MM.1S (cell line): ENCODE measurements at regions not wholly inside any gene's neighbourhood (a gene's known extent, or its start where the extent isn't known, plus 50 kb on each side); places are given as distances from the start of the nearest gene placed in this dataset.

ENCODE experiments used
- DNase-seq: peaks from one replicate; pipeline ENCODE4 v3.0.0-alpha.2; 2015
- H2AFZ ChIP-seq: fragments of 300-600 bp; sonication (generic); 2 replicates; pipeline ENCODE4 v1.6.0; 2016; ENCODE audit warnings: antibody characterized with exemption, low read length
- H3F3A ChIP-seq: fragments of 300-600 bp; sonication (generic); 2 replicates; pipeline ENCODE4 v1.6.1; 2016; ENCODE audit warnings: mild to moderate bottlenecking, antibody characterized with exemption, low read length, moderate library complexity, mixed read lengths; ENCODE audit not compliant: insufficient read depth
- H3K27ac ChIP-seq: fragments of 300-600 bp; sonication (generic); 2 replicates; pipeline ENCODE4 v1.5.1; 2016; ENCODE audit warnings: mild to moderate bottlenecking, low read length
- H3K27me3 ChIP-seq: fragments of 300-600 bp; sonication (generic); replicated peaks from 2 replicates; pipeline ENCODE4 v1.6.0; 2016; ENCODE audit warnings: low read length; ENCODE audit not compliant: insufficient read depth
- H3K36me3 ChIP-seq: fragments of 300-600 bp; sonication (generic); replicated peaks from 2 replicates; pipeline ENCODE4 v1.6.1; 2016; ENCODE audit warnings: mild to moderate bottlenecking, low read length, mixed read lengths; ENCODE audit not compliant: insufficient read depth
- H3K4me1 ChIP-seq: fragments of 300-600 bp; sonication (generic); 2 replicates; pipeline ENCODE4 v1.6.1; 2016; ENCODE audit warnings: low read length, mixed read lengths
- H3K4me2 ChIP-seq: fragments of 300-600 bp; sonication (generic); 2 replicates; pipeline ENCODE4 v1.6.0; 2016; ENCODE audit warnings: low read depth, low read length
- H3K4me3 ChIP-seq: fragments of 300-600 bp; sonication (generic); 2 replicates; pipeline ENCODE4 v1.5.1; 2016; ENCODE audit warnings: low read length, mixed read lengths
- H3K79me2 ChIP-seq: fragments of 300-600 bp; sonication (generic); 2 replicates; pipeline ENCODE4 v1.6.1; 2016; ENCODE audit warnings: mixed run types, low read length, mixed read lengths
- H3K9ac ChIP-seq: fragments of 300-600 bp; sonication (generic); 2 replicates; pipeline ENCODE4 v1.6.1; 2016; ENCODE audit warnings: low read length, mixed read lengths
- H3K9me2 ChIP-seq: fragments of 300-600 bp; sonication (generic); replicated peaks from 2 replicates; pipeline ENCODE4 v1.6.1; 2016; ENCODE audit warnings: mild to moderate bottlenecking, low read length, mixed read lengths; ENCODE audit not compliant: insufficient read depth
- H3K9me3 ChIP-seq: fragments of 300-600 bp; sonication (generic); replicated peaks from 2 replicates; pipeline ENCODE4 v1.6.1; 2016; ENCODE audit warnings: mild to moderate bottlenecking, low read length, mixed read lengths; ENCODE audit not compliant: insufficient read depth
- H4K20me1 ChIP-seq: fragments of 300-600 bp; sonication (generic); 2 replicates; pipeline ENCODE4 v1.6.1; 2016; ENCODE audit warnings: mild to moderate bottlenecking, low read length, moderate library complexity, mixed read lengths; ENCODE audit not compliant: insufficient read depth
- EZH2 ChIP-seq: fragments of 300-600 bp; sonication (generic); optimal IDR thresholded peaks from 2 replicates; pipeline ENCODE3; 2017; ENCODE audit warnings: low read depth, mild to moderate bottlenecking, antibody characterized with exemption, low read length, mixed read lengths
- EZH2phosphoT487 ChIP-seq: fragments of 300-600 bp; sonication (generic); IDR thresholded peaks from 2 replicates; pipeline ENCODE4 v1.6.1; 2018; ENCODE audit warnings: antibody characterized with exemption, low read length
- TF ChIP-seq, protein P1 (sequence below): fragments of 300-600 bp; sonication (generic); IDR thresholded peaks from 2 replicates; pipeline ENCODE4 v1.5.1; 2016; ENCODE audit warnings: antibody characterized with exemption, low read length, mixed read lengths

DNA sequence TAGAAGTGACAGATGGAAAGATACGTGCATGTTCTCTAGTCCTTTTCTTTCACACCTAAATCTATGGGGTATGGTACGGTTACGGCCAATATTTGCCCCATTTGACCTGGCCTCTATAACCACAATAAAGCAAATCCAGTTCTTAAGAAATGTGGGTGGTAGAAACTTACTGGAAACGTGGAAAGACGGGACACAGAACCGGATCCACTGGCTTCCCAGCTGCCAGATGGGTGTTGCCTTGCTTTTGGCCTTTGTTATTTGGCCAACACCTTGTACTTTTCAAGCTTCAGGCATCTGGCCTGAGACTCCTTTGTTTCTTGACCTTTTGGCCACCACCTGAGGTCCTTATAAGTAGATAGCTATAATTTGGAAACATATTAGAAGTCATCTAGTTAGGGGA, 635.9 kb downstream of the SLC4A3 start:
- TF ChIP-seq, protein P1, sequence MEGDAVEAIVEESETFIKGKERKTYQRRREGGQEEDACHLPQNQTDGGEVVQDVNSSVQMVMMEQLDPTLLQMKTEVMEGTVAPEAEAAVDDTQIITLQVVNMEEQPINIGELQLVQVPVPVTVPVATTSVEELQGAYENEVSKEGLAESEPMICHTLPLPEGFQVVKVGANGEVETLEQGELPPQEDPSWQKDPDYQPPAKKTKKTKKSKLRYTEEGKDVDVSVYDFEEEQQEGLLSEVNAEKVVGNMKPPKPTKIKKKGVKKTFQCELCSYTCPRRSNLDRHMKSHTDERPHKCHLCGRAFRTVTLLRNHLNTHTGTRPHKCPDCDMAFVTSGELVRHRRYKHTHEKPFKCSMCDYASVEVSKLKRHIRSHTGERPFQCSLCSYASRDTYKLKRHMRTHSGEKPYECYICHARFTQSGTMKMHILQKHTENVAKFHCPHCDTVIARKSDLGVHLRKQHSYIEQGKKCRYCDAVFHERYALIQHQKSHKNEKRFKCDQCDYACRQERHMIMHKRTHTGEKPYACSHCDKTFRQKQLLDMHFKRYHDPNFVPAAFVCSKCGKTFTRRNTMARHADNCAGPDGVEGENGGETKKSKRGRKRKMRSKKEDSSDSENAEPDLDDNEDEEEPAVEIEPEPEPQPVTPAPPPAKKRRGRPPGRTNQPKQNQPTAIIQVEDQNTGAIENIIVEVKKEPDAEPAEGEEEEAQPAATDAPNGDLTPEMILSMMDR: no peak
- TF ChIP-seq EZH2 (no peak), EZH2phosphoT487 (no peak)
- Histone ChIP-seq H3K27me3 (no peaks in the 10 kb centered on the region), H3K36me3 (no peaks in the 10 kb centered on the region), H3K27ac (no peak overlapping the region), H3K4me3 (no peak overlapping the region), H3K4me2 (no peak overlapping the region), H3F3A (no peaks in the 10 kb centered on the region), H3K9me3 (no peaks in the 10 kb centered on the region), H3K9ac (no peak overlapping the region), H3K9me2 (no peaks in the 10 kb centered on the region), H3K4me1 (no peaks in the 10 kb centered on the region), H3K79me2 (no peaks in the 10 kb centered on the region), H4K20me1 (no peaks in the 10 kb centered on the region), H2AFZ (no peak overlapping the region)
- DNase-seq: no peak

DNA sequence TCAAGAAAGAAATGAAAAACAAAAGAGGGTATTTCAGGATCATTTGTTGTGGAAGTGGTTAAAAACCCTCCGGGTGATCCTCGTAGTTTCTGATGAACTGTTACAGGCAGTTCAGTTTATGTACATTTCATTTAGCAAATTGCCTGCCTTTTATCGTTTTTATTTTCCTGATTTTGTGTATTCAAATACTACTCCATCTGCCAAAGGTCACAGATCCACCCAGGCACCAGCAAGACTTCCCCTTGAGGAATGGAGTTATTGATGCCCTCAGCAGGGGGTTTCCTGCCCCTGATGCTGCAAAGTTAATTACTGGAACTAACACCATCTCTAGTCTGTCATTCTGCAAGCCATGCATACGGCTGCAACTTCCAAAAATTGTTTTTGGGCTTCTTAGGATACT, 641.9 kb downstream of the SLC4A3 start:
- DNase-seq: no peak
- no peak overlapping the region for H3K4me2 ChIP-seq
- no peaks in the 10 kb centered on the region for H3F3A ChIP-seq
- H3K79me2 ChIP-seq: no peaks in the 10 kb centered on the region
- no peak for TF ChIP-seq EZH2phosphoT487
- no peak for TF ChIP-seq EZH2
- TF ChIP-seq, protein P1: no peak
- H4K20me1 ChIP-seq: no peaks in the 10 kb centered on the region
- H3K9me3 ChIP-seq: no peaks in the 10 kb centered on the region
- no peaks in the 10 kb centered on the region for H3K4me1 ChIP-seq
- no peak overlapping the region for H2AFZ ChIP-seq
- no peaks in the 10 kb centered on the region for H3K9me2 ChIP-seq
- no peak overlapping the region for H3K27ac ChIP-seq
- no peak overlapping the region for H3K4me3 ChIP-seq
- H3K36me3 ChIP-seq: no peaks in the 10 kb centered on the region
- no peak overlapping the region for H3K9ac ChIP-seq
- H3K27me3 ChIP-seq: no peaks in the 10 kb centered on the region

DNA sequence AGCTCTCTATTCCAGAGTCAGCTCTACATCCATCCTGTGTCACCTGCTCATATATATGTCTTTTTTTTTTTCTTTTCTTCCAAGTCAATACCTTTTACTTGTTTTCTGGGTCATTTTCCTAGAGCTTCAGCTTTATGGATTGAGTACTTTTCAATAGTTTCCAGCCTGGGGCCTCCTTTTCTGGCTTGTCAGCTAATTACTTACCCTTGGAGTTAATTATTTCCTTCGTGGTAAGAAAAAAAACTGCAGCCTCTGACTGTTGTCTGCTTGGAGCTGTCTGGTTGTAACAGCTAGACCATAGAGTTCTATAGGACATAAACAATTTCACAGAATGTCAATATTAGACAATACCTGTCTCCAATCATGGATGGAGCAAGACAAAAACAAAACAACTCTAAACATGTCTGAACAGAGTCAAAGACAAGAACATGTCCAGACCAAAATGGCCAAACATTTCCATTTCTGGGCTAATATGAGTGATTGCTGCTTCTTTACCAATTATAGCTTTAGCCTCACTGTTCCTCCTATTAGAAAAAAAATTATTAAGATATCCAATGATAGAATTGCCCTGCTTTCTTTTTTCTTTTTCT, 643.1 kb downstream of the SLC4A3 start:
- H4K20me1 ChIP-seq: no peaks in the 10 kb centered on the region
- no peaks in the 10 kb centered on the region for H3F3A ChIP-seq
- no peak overlapping the region for H2AFZ ChIP-seq
- no peaks in the 10 kb centered on the region for H3K36me3 ChIP-seq
- H3K4me3 ChIP-seq: no peak overlapping the region
- no peak for DNase-seq
- H3K27ac ChIP-seq: no peak overlapping the region
- no peaks in the 10 kb centered on the region for H3K4me1 ChIP-seq
- H3K9ac ChIP-seq: no peak overlapping the region
- no peak overlapping the region for H3K4me2 ChIP-seq
- H3K79me2 ChIP-seq: no peaks in the 10 kb centered on the region
- no peaks in the 10 kb centered on the region for H3K9me2 ChIP-seq
- H3K27me3 ChIP-seq: no peaks in the 10 kb centered on the region
- H3K9me3 ChIP-seq: no peaks in the 10 kb centered on the region
- TF ChIP-seq, protein P1: no peak
- no peak for TF ChIP-seq EZH2
- no peak for TF ChIP-seq EZH2phosphoT487
